ENCODE measurements at regions not wholly inside any gene's neighbourhood (a gene's known extent, or its start where the extent isn't known, plus 50 kb on each side); places are given as distances from the start of the nearest gene placed in this dataset.

- no peaks in the 10 kb centered on the region for H3K27me3 ChIP-seq (ENCODE audit: control insufficient read depth in 1 of 2, insufficient read depth in 2 of 2, low read length in 1 of 2)
- no peaks in the 10 kb centered on the region for H3K9me3 ChIP-seq (ENCODE audit: control insufficient read depth, low read length)
- no peak for ATAC-seq (ENCODE audit: low FRiP score)
- H3K4me3 ChIP-seq (ENCODE audit: low read length in 2 of 2): no peak overlapping the region
- no peak for DNase-seq
- H3K36me3 ChIP-seq (ENCODE audit: control insufficient read depth in 1 of 2, insufficient read depth in 2 of 2, low read length in 1 of 2): no peaks in the 10 kb centered on the region
- peaks cover 0 to 4% of the 10 kb centered on the region in 2 donors for H3K4me1 ChIP-seq (ENCODE audit: control insufficient read depth in 1 of 2, insufficient read depth in 2 of 2, low read length in 2 of 2)
- H3K27ac ChIP-seq (ENCODE audit: low read depth in 1 of 2, low read length in 2 of 2): no peak overlapping the region
- intact Hi-C loops (cut with DNase I): no loop called here
Measured at GRCh38 chr1:201647094-201647493, 108.2 kb downstream of the NAV1 start.

- intact Hi-C loops (cut with DNase I): loop anchor here in 1 of 2 donors (2.0 kb wide), 1 partner anchor 19 kb away; no protein-coding TSS in a partner anchor
- Histone ChIP-seq H3K36me3 (ENCODE audit: control insufficient read depth in 1 of 2, insufficient read depth in 2 of 2, low read length in 1 of 2) (no peaks in the 10 kb centered on the region), H3K4me1 (ENCODE audit: control insufficient read depth in 1 of 2, insufficient read depth in 2 of 2, low read length in 2 of 2) (peaks cover 0 to 4% of the 10 kb centered on the region in 2 donors), H3K4me3 (ENCODE audit: low read length in 2 of 2) (no peak overlapping the region), H3K27ac (ENCODE audit: low read depth in 1 of 2, low read length in 2 of 2) (no peak overlapping the region), H3K27me3 (ENCODE audit: control insufficient read depth in 1 of 2, insufficient read depth in 2 of 2, low read length in 1 of 2) (no peaks in the 10 kb centered on the region), H3K9me3 (ENCODE audit: control insufficient read depth, low read length) (no peaks in the 10 kb centered on the region)
- DNase-seq (no peak), ATAC-seq (ENCODE audit: low FRiP score) (no peak)
- WGBS, 2 donors: 36 to 38% methylated on average over 17 of the region's 17 CpGs
Measured at GRCh38 chr1:201647722-201648065, 108.8 kb downstream of the NAV1 start.

GRCh38 chr1:201648066-201648906 lies 109.4 kb downstream of the NAV1 start:
- Histone ChIP-seq H3K27me3 (ENCODE audit: control insufficient read depth in 1 of 2, insufficient read depth in 2 of 2, low read length in 1 of 2) (no peaks in the 10 kb centered on the region), H3K4me3 (ENCODE audit: low read length in 2 of 2) (peak overlapping the region; percentile 29 to 42), H3K9me3 (ENCODE audit: control insufficient read depth, low read length) (no peaks in the 10 kb centered on the region), H3K4me1 (ENCODE audit: control insufficient read depth in 1 of 2, insufficient read depth in 2 of 2, low read length in 2 of 2) (peaks cover 0 to 4% of the 10 kb centered on the region in 2 donors), H3K27ac (ENCODE audit: low read depth in 1 of 2, low read length in 2 of 2) (no peak overlapping the region), H3K36me3 (ENCODE audit: control insufficient read depth in 1 of 2, insufficient read depth in 2 of 2, low read length in 1 of 2) (no peaks in the 10 kb centered on the region)
- ATAC-seq (ENCODE audit: low FRiP score): peak; percentile 55
- 1% methylated on average over 69 to 81 of the region's 81 CpGs for WGBS, 2 donors
- peak; percentile 67 to 85 for DNase-seq
- intact Hi-C loops (cut with DNase I): loop anchor here in 1 of 2 donors (2.0 kb wide), 1 partner anchor 19 kb away; no protein-coding TSS in a partner anchor

GRCh38 chr1:201648907-201649721 lies 110.2 kb downstream of the NAV1 start:
- peaks cover 0 to 4% of the 10 kb centered on the region in 2 donors for H3K4me1 ChIP-seq (ENCODE audit: control insufficient read depth in 1 of 2, insufficient read depth in 2 of 2, low read length in 2 of 2)
- no peak overlapping the region for H3K4me3 ChIP-seq (ENCODE audit: low read length in 2 of 2)
- ATAC-seq (ENCODE audit: low FRiP score): peak; percentile 6
- intact Hi-C loops (cut with DNase I): loop anchor here in 1 of 2 donors (2.0 kb wide), 1 partner anchor 20 kb away; no protein-coding TSS in a partner anchor
- no peaks in the 10 kb centered on the region for H3K9me3 ChIP-seq (ENCODE audit: control insufficient read depth, low read length)
- H3K36me3 ChIP-seq (ENCODE audit: control insufficient read depth in 1 of 2, insufficient read depth in 2 of 2, low read length in 1 of 2): no peaks in the 10 kb centered on the region
- no peak overlapping the region for H3K27ac ChIP-seq (ENCODE audit: low read depth in 1 of 2, low read length in 2 of 2)
- peak; percentile 56 to 81 for DNase-seq
- H3K27me3 ChIP-seq (ENCODE audit: control insufficient read depth in 1 of 2, insufficient read depth in 2 of 2, low read length in 1 of 2): no peaks in the 10 kb centered on the region
- 8 to 9% methylated on average over 50 to 52 of the region's 52 CpGs for WGBS, 2 donors

- no peaks in the 10 kb centered on the region for H3K36me3 ChIP-seq (ENCODE audit: control insufficient read depth in 1 of 2, insufficient read depth in 2 of 2, low read length in 1 of 2)
- H3K4me1 ChIP-seq (ENCODE audit: control insufficient read depth in 1 of 2, insufficient read depth in 2 of 2, low read length in 2 of 2): peaks cover 0 to 4% of the 10 kb centered on the region in 2 donors
Measured at GRCh38 chr1:201649761-201650622, 111.1 kb downstream of the NAV1 start.

GRCh38 chr1:201650623-201650933 lies 111.7 kb downstream of the NAV1 start:
- Histone ChIP-seq H3K27me3 (ENCODE audit: control insufficient read depth in 1 of 2, insufficient read depth in 2 of 2, low read length in 1 of 2) (no peaks in the 10 kb centered on the region), H3K9me3 (ENCODE audit: control insufficient read depth, low read length) (no peaks in the 10 kb centered on the region), H3K4me1 (ENCODE audit: control insufficient read depth in 1 of 2, insufficient read depth in 2 of 2, low read length in 2 of 2) (peaks cover 0 to 4% of the 10 kb centered on the region in 2 donors), H3K27ac (ENCODE audit: low read depth in 1 of 2, low read length in 2 of 2) (no peak overlapping the region), H3K4me3 (ENCODE audit: low read length in 2 of 2) (peak overlapping the region; percentile 11 to 40), H3K36me3 (ENCODE audit: control insufficient read depth in 1 of 2, insufficient read depth in 2 of 2, low read length in 1 of 2) (no peaks in the 10 kb centered on the region)
- DNase-seq: no peak
- intact Hi-C loops (cut with DNase I): loop anchor here in 1 of 2 donors (5.0 kb wide), 1 partner anchor 47 kb away; no protein-coding TSS in a partner anchor
- WGBS, 2 donors: 20 to 22% methylated on average over 11 of the region's 11 CpGs
- no peak for ATAC-seq (ENCODE audit: low FRiP score)

More at GRCh38 chr1:201649761-201650622, 111.1 kb downstream of the NAV1 start:
- Histone ChIP-seq H3K27ac (ENCODE audit: low read depth in 1 of 2, low read length in 2 of 2) (no peak overlapping the region), H3K27me3 (ENCODE audit: control insufficient read depth in 1 of 2, insufficient read depth in 2 of 2, low read length in 1 of 2) (no peaks in the 10 kb centered on the region), H3K4me3 (ENCODE audit: low read length in 2 of 2) (peak overlapping the region; percentile 11 to 40), H3K9me3 (ENCODE audit: control insufficient read depth, low read length) (no peaks in the 10 kb centered on the region)
- intact Hi-C loops (cut with DNase I): loop anchor here in 1 of 2 donors (2.0 to 5.0 kb wide), 2 partner anchors 21 to 47 kb away; no protein-coding TSS in a partner anchor
- WGBS, 2 donors: 6% methylated on average over 64 of the region's 64 CpGs
- ATAC-seq (ENCODE audit: low FRiP score) (peak; percentile 74), DNase-seq (peak; percentile 87 to 92)

- Histone ChIP-seq H3K4me1 (ENCODE audit: control insufficient read depth in 1 of 2, insufficient read depth in 2 of 2, low read length in 2 of 2) (peaks cover 0 to 4% of the 10 kb centered on the region in 2 donors), H3K27ac (ENCODE audit: low read depth in 1 of 2, low read length in 2 of 2) (no peak overlapping the region), H3K36me3 (ENCODE audit: control insufficient read depth in 1 of 2, insufficient read depth in 2 of 2, low read length in 1 of 2) (no peaks in the 10 kb centered on the region), H3K4me3 (ENCODE audit: low read length in 2 of 2) (no peak overlapping the region), H3K9me3 (ENCODE audit: control insufficient read depth, low read length) (no peaks in the 10 kb centered on the region), H3K27me3 (ENCODE audit: control insufficient read depth in 1 of 2, insufficient read depth in 2 of 2, low read length in 1 of 2) (no peaks in the 10 kb centered on the region)
- DNase-seq: no peak
- no peak for ATAC-seq (ENCODE audit: low FRiP score)
- intact Hi-C loops (cut with DNase I): loop anchor here in 1 of 2 donors (5.0 kb wide), 1 partner anchor 45 kb away; no protein-coding TSS in a partner anchor
- WGBS, 2 donors: 87 to 92% methylated on average over 5 of the region's 5 CpGs
Measured at GRCh38 chr1:201652181-201652580, 113.3 kb downstream of the NAV1 start.

GRCh38 chr1:201653233-201653632 lies 114.3 kb downstream of the NAV1 start:
- 85 to 87% methylated on average over 3 of the region's 3 CpGs for WGBS, 2 donors
- H3K27me3 ChIP-seq (ENCODE audit: control insufficient read depth in 1 of 2, insufficient read depth in 2 of 2, low read length in 1 of 2): no peaks in the 10 kb centered on the region
- ATAC-seq (ENCODE audit: low FRiP score) (no peak), DNase-seq (no peak)
- H3K4me1 ChIP-seq (ENCODE audit: control insufficient read depth in 1 of 2, insufficient read depth in 2 of 2, low read length in 2 of 2): peaks cover 0 to 4% of the 10 kb centered on the region in 2 donors
- no peaks in the 10 kb centered on the region for H3K36me3 ChIP-seq (ENCODE audit: control insufficient read depth in 1 of 2, insufficient read depth in 2 of 2, low read length in 1 of 2)
- intact Hi-C loops (cut with DNase I): loop anchor here in 1 of 2 donors (5.0 kb wide), 1 partner anchor 44 kb away; no protein-coding TSS in a partner anchor
- no peaks in the 10 kb centered on the region for H3K9me3 ChIP-seq (ENCODE audit: control insufficient read depth, low read length)
- H3K4me3 ChIP-seq (ENCODE audit: low read length in 2 of 2): no peak overlapping the region
- no peak overlapping the region for H3K27ac ChIP-seq (ENCODE audit: low read depth in 1 of 2, low read length in 2 of 2)
